Chondrocyte (in vitro differentiated cells): ENCODE measurements at regions not wholly inside any gene's neighbourhood (a gene's known extent, or its start where the extent isn't known, plus 50 kb on each side); places are given as distances from the start of the nearest gene placed in this dataset.

Experiments
- DNase-seq: peaks from one replicate; pipeline ENCODE4 v3.0.0; 2021; ENCODE audit warnings: mixed read lengths, low spot score
- H3K27ac Mint-ChIP-seq: one replicate; pipeline ENCODE4 v1.8.0; 2021; ENCODE audit warnings: mild to moderate bottlenecking, moderate library complexity, mixed read lengths; ENCODE audit not compliant: unreplicated experiment
- H3K27me3 Mint-ChIP-seq: 2 replicates; pipeline ENCODE4 v1.8.0; 2021; ENCODE audit warnings: low read depth, mixed read lengths
- H3K36me3 Mint-ChIP-seq: 2 replicates; pipeline ENCODE4 v1.8.0; 2021; ENCODE audit warnings: low read depth, mixed read lengths
- H3K4me1 Mint-ChIP-seq: 2 replicates; pipeline ENCODE4 v1.8.0; 2021; ENCODE audit warnings: low read depth, mild to moderate bottlenecking, mixed read lengths
- H3K4me3 Mint-ChIP-seq: one replicate; pipeline ENCODE4 v1.8.0; 2021; ENCODE audit warnings: mild to moderate bottlenecking, moderate library complexity, mixed read lengths; ENCODE audit not compliant: unreplicated experiment
- H3K9me3 Mint-ChIP-seq: 2 replicates; pipeline ENCODE4 v1.8.0; 2021; ENCODE audit warnings: low read depth, mixed read lengths
- TF ChIP-seq, protein P1 (sequence below): fragments of 200-600 bp; sonication (generic); IDR thresholded peaks from 2 replicates; pipeline ENCODE4 v1.5.0; 2021; ENCODE audit warnings: antibody characterized with exemption, mild to moderate bottlenecking, moderate library complexity

GRCh38 chrX:39477031-39477761, 620.6 kb downstream of the BCOR start:
- Mint-ChIP-seq H3K4me3 (no peak overlapping the region), H3K27ac (no peak overlapping the region), H3K27me3 (no peaks in the 10 kb centered on the region), H3K4me1 (peaks cover 5% of the 10 kb centered on the region), H3K9me3 (peaks cover 9% of the 10 kb centered on the region), H3K36me3 (no peaks in the 10 kb centered on the region)
- TF ChIP-seq, protein P1, sequence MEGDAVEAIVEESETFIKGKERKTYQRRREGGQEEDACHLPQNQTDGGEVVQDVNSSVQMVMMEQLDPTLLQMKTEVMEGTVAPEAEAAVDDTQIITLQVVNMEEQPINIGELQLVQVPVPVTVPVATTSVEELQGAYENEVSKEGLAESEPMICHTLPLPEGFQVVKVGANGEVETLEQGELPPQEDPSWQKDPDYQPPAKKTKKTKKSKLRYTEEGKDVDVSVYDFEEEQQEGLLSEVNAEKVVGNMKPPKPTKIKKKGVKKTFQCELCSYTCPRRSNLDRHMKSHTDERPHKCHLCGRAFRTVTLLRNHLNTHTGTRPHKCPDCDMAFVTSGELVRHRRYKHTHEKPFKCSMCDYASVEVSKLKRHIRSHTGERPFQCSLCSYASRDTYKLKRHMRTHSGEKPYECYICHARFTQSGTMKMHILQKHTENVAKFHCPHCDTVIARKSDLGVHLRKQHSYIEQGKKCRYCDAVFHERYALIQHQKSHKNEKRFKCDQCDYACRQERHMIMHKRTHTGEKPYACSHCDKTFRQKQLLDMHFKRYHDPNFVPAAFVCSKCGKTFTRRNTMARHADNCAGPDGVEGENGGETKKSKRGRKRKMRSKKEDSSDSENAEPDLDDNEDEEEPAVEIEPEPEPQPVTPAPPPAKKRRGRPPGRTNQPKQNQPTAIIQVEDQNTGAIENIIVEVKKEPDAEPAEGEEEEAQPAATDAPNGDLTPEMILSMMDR, result peak; percentile 42
- no peak for DNase-seq

DNA sequence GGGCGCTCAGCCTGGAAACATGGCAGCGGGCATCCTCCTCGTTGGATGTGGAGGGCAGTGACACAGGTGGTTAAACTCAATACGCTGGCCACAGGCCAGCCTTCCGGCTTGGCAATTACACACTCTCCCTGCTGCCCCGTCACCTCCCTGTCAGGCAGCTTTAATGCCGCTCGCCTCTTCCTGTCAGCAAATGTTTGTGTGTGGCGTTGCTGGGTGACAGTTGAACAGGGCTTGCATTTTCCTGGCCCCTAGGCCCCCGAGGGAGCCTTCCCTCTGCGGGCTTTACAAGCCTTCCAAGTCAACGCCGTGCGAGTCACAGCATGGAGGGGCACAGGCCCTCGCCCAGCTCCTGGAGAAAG, 620.0 kb downstream of the BCOR start:
- DNase-seq, result no peak
- Mint-ChIP-seq H3K27ac (peak overlapping the region; percentile 46), H3K4me3 (no peak overlapping the region), H3K36me3 (no peaks in the 10 kb centered on the region), H3K4me1 (peaks cover 5% of the 10 kb centered on the region), H3K27me3 (no peaks in the 10 kb centered on the region), H3K9me3 (peaks cover 5% of the 10 kb centered on the region)
- TF ChIP-seq, protein P1, result no peak

GRCh38 chrX:39479856-39480255, 617.9 kb downstream of the BCOR start:
- DNase-seq, result no peak
- peaks cover 6% of the 10 kb centered on the region for H3K4me1 Mint-ChIP-seq
- H3K27me3 Mint-ChIP-seq, result no peaks in the 10 kb centered on the region
- no peak overlapping the region for H3K4me3 Mint-ChIP-seq
- H3K9me3 Mint-ChIP-seq, result peaks cover 5% of the 10 kb centered on the region
- H3K36me3 Mint-ChIP-seq, result no peaks in the 10 kb centered on the region
- TF ChIP-seq, protein P1, result no peak
- no peak overlapping the region for H3K27ac Mint-ChIP-seq

GRCh38 chrX:39480963-39481362, 616.8 kb downstream of the BCOR start:
- H3K4me3 Mint-ChIP-seq, result no peak overlapping the region
- TF ChIP-seq, protein P1, result no peak
- no peak for DNase-seq
- no peaks in the 10 kb centered on the region for H3K36me3 Mint-ChIP-seq
- no peaks in the 10 kb centered on the region for H3K27me3 Mint-ChIP-seq
- H3K27ac Mint-ChIP-seq, result no peak overlapping the region
- H3K9me3 Mint-ChIP-seq, result peaks cover 5% of the 10 kb centered on the region
- peaks cover 8% of the 10 kb centered on the region for H3K4me1 Mint-ChIP-seq

DNA sequence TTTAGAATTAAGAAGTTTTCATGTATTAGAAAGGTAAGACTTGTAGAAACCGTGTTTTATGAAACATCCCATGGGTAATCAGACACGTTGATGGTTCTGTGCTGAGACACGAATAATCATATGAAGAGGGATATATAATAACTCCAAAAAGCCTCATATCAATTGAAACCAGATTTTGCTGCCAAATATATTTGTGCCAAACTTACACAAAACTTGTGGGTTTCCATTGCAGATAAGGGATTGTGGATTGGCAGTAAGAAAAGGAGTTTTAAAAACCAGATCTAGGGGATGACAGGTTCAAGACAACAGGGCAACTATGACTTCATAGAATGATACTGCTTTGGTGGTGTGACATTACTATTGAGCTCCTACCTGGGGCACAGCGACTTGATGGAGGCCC, 616.1 kb downstream of the BCOR start:
- peaks cover 8% of the 10 kb centered on the region for H3K4me1 Mint-ChIP-seq
- H3K4me3 Mint-ChIP-seq, result no peak overlapping the region
- DNase-seq, result no peak
- H3K27ac Mint-ChIP-seq, result no peak overlapping the region
- no peaks in the 10 kb centered on the region for H3K36me3 Mint-ChIP-seq
- TF ChIP-seq, protein P1, result no peak
- H3K27me3 Mint-ChIP-seq, result no peaks in the 10 kb centered on the region
- H3K9me3 Mint-ChIP-seq, result peaks cover 5% of the 10 kb centered on the region
